HEK293T (cell line): ENCODE measurements at regions not wholly inside any gene's neighbourhood (a gene's known extent, or its start where the extent isn't known, plus 50 kb on each side); places are given as distances from the start of the nearest gene placed in this dataset.

Source experiments
- CTCF ChIA-PET: fragments of 350-600 bp; formaldehyde crosslinking; extraction: SDS; loops from one replicate; lab custom pipeline; 2021; ENCODE audit warnings: antibody characterized with exemption, inconsistent platforms; lab: Yijun Ruan, JAX
- POLR2A ChIA-PET: fragments of 350-600 bp; formaldehyde crosslinking; extraction: SDS; loops from one replicate; lab custom pipeline; 2020; ENCODE audit warnings: antibody characterized with exemption, inconsistent platforms; lab: Yijun Ruan, JAX
- DNase-seq: peaks from one replicate; pipeline ENCODE4 v3.0.0; 2012; ENCODE audit warnings: mixed read lengths; ENCODE audit errors: extremely low spot score
- ARNT ChIP-seq: fragments of 450-650 bp; IDR thresholded peaks from 2 replicates; pipeline ENCODE4 v1.6.1; 2017; ENCODE audit warnings: mild to moderate bottlenecking
- BHLHE40 ChIP-seq: fragments of 450-650 bp; IDR thresholded peaks from 2 replicates; pipeline ENCODE4 v1.6.1; 2016; ENCODE audit warnings: mild to moderate bottlenecking, moderate library complexity, borderline replicate concordance
- CTBP1 ChIP-seq: fragments of 450-650 bp; IDR thresholded peaks from 2 replicates; pipeline ENCODE4 v1.6.1; 2016; ENCODE audit warnings: borderline replicate concordance
- ELF4 ChIP-seq: fragments of 450-650 bp; IDR thresholded peaks from 2 replicates; pipeline ENCODE4 v1.6.1; 2017; ENCODE audit warnings: antibody characterized with exemption
- FOXA1 ChIP-seq: fragments of 450-650 bp; IDR thresholded peaks from 2 replicates; pipeline ENCODE4 v1.6.1; 2016; ENCODE audit warnings: mild to moderate bottlenecking
- FOXK2 ChIP-seq: fragments of 450-650 bp; IDR thresholded peaks from 2 replicates; pipeline ENCODE4 v1.6.1; 2016; ENCODE audit warnings: mild to moderate bottlenecking
- FOXM1 ChIP-seq: fragments of 450-650 bp; IDR thresholded peaks from 2 replicates; pipeline ENCODE4 v1.6.1; 2017; ENCODE audit warnings: mild to moderate bottlenecking, borderline replicate concordance
- HDGF ChIP-seq: fragments of 450-650 bp; IDR thresholded peaks from 2 replicates; pipeline ENCODE4 v1.6.1; 2017; ENCODE audit warnings: antibody characterized with exemption, borderline replicate concordance
- L3MBTL2 ChIP-seq: fragments of 450-650 bp; conservative IDR thresholded peaks from 2 replicates; pipeline ENCODE4 v1.6.1; 2016; ENCODE audit warnings: mild to moderate bottlenecking
- LEF1 ChIP-seq: fragments of 450-650 bp; IDR thresholded peaks from 2 replicates; pipeline ENCODE4 v1.6.1; 2017; ENCODE audit warnings: mild to moderate bottlenecking, borderline replicate concordance
- NFRKB ChIP-seq: fragments of 450-650 bp; IDR thresholded peaks from 2 replicates; pipeline ENCODE4 v1.6.1; 2016; ENCODE audit warnings: mild to moderate bottlenecking, moderate library complexity
- SP1 ChIP-seq: fragments of 450-650 bp; IDR thresholded peaks from 2 replicates; pipeline ENCODE4 v1.6.1; 2017
- SUZ12 ChIP-seq: fragments of 450-650 bp; IDR thresholded peaks from 2 replicates; pipeline ENCODE4 v1.6.1; 2016; ENCODE audit warnings: mild to moderate bottlenecking
- TARDBP ChIP-seq: fragments of 450-650 bp; IDR thresholded peaks from 2 replicates; pipeline ENCODE4 v1.6.1; 2016
- ZNF384 ChIP-seq: fragments of 450-650 bp; IDR thresholded peaks from 2 replicates; pipeline ENCODE4 v1.6.1; 2016
- TF ChIP-seq, protein P1 (sequence below): fragments of 450-650 bp; IDR thresholded peaks from 2 replicates; pipeline ENCODE4 v1.6.1; 2016

DNA sequence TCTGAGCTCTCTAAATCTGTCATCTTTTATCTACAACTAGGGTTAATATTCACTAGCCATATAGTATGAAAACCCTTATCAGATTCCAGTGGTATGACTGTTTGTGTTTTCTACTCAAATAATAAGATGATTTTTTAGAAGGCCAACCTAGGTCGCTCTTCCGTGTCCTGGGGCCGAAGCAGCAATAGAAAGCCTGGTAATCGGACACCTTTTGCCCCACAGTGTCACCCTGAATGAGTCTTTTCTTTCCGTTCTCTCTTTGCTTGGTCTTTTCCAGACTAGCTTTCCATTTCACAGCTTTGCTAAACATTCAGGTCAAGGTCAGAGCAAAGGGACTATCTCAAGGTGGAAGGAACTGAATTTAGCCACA lies 243.3 kb upstream of the ANKRD55 start:
- no peak for TF ChIP-seq L3MBTL2
- ChIA-PET CTCF (interaction anchor here (0.8 kb wide), 1 partner anchor 362 kb away, joined by 3 read pairs; no protein-coding TSS in a partner anchor), POLR2A (no interaction called here)

DNA sequence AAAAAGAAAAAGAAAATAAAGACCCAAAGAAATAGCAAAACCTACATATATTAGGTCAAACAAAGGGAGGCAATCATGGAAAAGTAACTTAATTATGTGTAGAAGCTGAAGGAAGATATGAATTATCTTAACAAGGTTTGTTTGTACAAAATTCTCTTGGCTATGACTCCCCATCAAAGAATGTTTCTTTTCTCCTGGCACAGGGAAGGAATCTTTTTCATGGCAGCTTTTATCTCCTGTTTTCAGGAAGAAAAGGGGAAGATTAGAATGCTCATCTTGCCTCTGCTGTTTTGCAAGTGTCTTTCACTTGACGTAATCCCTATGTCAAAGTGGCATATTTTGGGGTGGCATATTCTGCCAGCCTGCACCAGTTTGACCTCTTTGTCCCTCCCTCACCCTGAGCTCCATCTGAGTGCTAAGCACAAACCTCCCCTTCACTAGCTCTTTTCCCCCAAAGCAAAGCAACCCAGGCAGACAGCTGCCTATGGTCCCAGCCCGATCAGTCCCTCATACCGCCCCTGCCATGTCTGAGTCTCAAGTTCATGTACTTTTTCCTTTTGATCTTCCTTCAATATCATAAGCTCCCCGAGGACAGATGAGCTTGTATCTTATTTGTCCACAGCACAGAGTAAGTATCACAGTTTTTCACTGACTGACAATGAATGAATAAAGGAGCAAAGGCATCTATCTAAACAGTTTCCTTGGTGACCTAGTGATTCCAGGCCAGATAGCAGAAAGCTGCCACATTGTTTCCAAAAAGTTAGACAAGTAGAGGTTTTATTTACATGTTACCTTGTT lies 242.8 kb upstream of the ANKRD55 start:
- TF ChIP-seq TARDBP: no peak
- no peak for TF ChIP-seq BHLHE40
- TF ChIP-seq ELF4: no peak
- TF ChIP-seq, protein P1, sequence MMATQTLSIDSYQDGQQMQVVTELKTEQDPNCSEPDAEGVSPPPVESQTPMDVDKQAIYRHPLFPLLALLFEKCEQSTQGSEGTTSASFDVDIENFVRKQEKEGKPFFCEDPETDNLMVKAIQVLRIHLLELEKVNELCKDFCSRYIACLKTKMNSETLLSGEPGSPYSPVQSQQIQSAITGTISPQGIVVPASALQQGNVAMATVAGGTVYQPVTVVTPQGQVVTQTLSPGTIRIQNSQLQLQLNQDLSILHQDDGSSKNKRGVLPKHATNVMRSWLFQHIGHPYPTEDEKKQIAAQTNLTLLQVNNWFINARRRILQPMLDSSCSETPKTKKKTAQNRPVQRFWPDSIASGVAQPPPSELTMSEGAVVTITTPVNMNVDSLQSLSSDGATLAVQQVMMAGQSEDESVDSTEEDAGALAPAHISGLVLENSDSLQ: no peak
- TF ChIP-seq FOXA1: no peak
- no peak for TF ChIP-seq SUZ12
- TF ChIP-seq FOXM1: no peak
- POLR2A ChIA-PET: no interaction called here
- DNase-seq: no peak
- CTCF ChIA-PET: no interaction called here

More for the DNA sequence above, 243.3 kb upstream of the ANKRD55 start:
- DNase-seq: no peak

DNA sequence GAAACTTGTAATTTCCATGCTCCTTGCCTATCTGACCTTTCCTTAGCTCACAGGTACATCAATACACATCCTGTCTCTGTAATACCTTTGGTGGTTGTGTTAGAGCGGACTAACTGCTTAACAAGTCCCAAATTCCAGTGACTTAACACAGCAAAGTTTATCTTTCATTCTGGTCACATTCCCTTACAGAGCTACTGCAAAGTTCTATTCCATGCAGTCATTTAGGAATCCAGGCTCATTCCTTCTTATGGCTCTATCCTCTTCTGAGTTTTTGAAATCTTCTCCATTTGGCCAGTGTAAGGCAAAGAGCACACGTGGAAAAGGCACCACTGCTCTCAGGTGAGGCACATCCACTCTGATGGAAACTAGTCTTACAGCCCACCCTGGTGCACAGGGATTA lies 238.6 kb upstream of the ANKRD55 start:
- ChIA-PET POLR2A (no interaction called here), CTCF (no interaction called here)
- TF ChIP-seq CTBP1: no peak
- no peak for TF ChIP-seq NFRKB
- TF ChIP-seq SUZ12: no peak
- TF ChIP-seq TARDBP: no peak
- TF ChIP-seq FOXM1: no peak
- no peak for TF ChIP-seq SP1
- no peak for TF ChIP-seq ELF4
- no peak for DNase-seq

DNA sequence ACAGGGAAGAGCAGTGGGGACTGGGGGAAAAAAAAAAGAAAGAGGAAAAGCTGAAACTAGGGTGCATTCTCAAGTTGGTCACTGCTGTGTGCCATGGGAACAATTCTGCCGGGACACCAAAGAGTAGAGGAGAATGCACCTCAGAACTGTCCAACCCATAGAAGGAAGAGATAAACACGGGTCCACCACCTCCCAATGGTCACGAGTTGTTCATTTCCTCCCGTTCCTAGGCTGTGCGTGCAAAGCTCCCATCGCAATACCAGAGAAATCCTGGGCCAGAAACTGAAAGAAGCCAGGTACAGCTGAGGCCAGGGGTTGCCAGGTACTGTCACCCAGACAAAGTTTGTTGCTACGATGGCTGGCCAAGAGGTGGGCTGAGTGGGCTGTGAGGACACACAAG lies 236.9 kb upstream of the ANKRD55 start:
- TF ChIP-seq CTBP1 (no peak), L3MBTL2 (no peak), SP1 (no peak), ELF4 (no peak), FOXM1 (no peak), LEF1 (no peak), BHLHE40 (no peak), FOXK2 (no peak), ARNT (no peak), FOXA1 (no peak), SUZ12 (no peak), NFRKB (no peak), HDGF (no peak), ZNF384 (no peak), TARDBP (no peak)
- TF ChIP-seq, protein P1: no peak
- ChIA-PET POLR2A (no interaction called here), CTCF (no interaction called here)
- no peak for DNase-seq

DNA sequence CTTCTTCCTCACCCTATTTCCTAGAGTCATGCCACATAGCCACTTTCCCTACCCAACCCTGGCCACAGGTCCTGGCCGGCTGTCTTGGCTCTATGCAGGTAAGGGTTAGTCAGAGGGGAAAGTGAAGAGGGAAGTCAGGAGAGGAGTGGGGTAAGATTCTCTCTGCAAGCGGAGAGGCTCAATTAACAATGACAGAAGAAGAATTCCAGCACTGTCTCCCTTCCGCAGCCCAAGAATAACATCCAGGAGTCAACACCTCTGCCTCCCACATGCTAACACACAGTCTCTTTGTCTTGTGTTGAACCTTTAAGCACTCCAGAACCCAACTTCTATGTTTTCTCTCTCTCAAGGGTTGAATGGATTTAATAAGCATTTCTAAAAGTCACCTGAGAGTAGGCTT lies 235.1 kb upstream of the ANKRD55 start:
- ChIA-PET CTCF (no interaction called here), POLR2A (no interaction called here)
- TF ChIP-seq TARDBP (no peak), CTBP1 (no peak), NFRKB (no peak), ARNT (no peak), ZNF384 (no peak), BHLHE40 (no peak), FOXM1 (no peak), SUZ12 (no peak), LEF1 (no peak), FOXA1 (no peak), FOXK2 (no peak), SP1 (no peak)
- TF ChIP-seq, protein P1: no peak
- no peak for DNase-seq

DNA sequence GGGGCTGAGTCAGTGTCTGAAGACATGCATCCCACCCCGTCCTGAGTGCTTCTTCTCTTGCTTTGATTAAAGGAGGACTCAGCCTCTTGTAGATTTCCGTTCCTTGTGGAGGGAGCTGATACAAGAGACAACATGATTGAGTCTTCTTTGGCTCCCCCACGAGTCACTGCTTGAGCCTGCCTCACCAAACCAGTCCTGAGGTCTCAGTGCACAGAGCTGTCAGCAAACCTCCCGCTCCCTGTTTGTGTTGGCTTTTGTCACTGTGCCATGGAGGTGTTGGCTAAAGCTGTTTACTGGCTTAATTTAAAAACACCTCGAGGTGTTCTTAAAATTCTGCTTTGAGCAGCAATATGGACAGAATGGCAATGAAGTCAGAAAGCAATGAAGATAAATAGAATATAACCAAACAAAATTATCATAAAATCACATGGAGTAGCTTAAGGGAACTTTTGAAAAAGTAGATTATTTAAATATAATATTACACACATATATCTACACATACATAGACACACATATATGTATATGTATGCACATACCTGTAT lies 234.1 kb upstream of the ANKRD55 start:
- ChIA-PET CTCF (no interaction called here), POLR2A (no interaction called here)
- TF ChIP-seq FOXA1 (no peak), ELF4 (no peak), L3MBTL2 (no peak), TARDBP (no peak), ARNT (no peak), FOXK2 (no peak), ZNF384 (no peak), LEF1 (no peak), NFRKB (no peak), SUZ12 (no peak), BHLHE40 (no peak), HDGF (no peak), FOXM1 (no peak)
- TF ChIP-seq, protein P1: no peak
- DNase-seq: no peak
